ENCODE measurements at regions not wholly inside any gene's neighbourhood (a gene's known extent, or its start where the extent isn't known, plus 50 kb on each side); places are given as distances from the start of the nearest gene placed in this dataset.

- no peak for TF ChIP-seq CTCF (conservative IDR thresholded peaks at IDR 0.05)
- TF ChIP-seq ZFX (IDR thresholded peaks at IDR 0.05), result no peak
Measured at GRCh38 chr13:64534302-64534701, 2695.8 kb downstream of the PCDH9 start.

All from C4-2B (cell line).